ENCODE measurements at regions not wholly inside any gene's neighbourhood (a gene's known extent, or its start where the extent isn't known, plus 50 kb on each side); places are given as distances from the start of the nearest gene placed in this dataset.

GRCh38 chr6:150315626-150316025, 53.2 kb upstream of the IYD start:
- DNase-seq, result no peak
- Mint-ChIP-seq H3K4me3 (ENCODE audit: unreplicated experiment) (no peak overlapping the region), H3K36me3 (ENCODE audit: unreplicated experiment) (peaks cover 8% of the 10 kb centered on the region), H3K27ac (ENCODE audit: unreplicated experiment) (no peak overlapping the region), H3K4me1 (ENCODE audit: low read depth, unreplicated experiment) (peaks cover 9% of the 10 kb centered on the region), H3K27me3 (ENCODE audit: unreplicated experiment) (peaks cover 7% of the 10 kb centered on the region), H3K9me3 (ENCODE audit: unreplicated experiment) (peaks cover 3% of the 10 kb centered on the region)
- no peak for TF ChIP-seq CTCF (IDR thresholded peaks at IDR 0.05; ENCODE audit: partially characterized antibody, unreplicated experiment)

GRCh38 chr6:150316936-150317335, 51.9 kb upstream of the IYD start:
- no peak overlapping the region for H3K27ac Mint-ChIP-seq (ENCODE audit: unreplicated experiment)
- H3K9me3 Mint-ChIP-seq (ENCODE audit: unreplicated experiment), result peaks cover 3% of the 10 kb centered on the region
- no peak for TF ChIP-seq CTCF (IDR thresholded peaks at IDR 0.05; ENCODE audit: partially characterized antibody, unreplicated experiment)

More at GRCh38 chr6:150316936-150317335, 51.9 kb upstream of the IYD start:
- H3K4me3 Mint-ChIP-seq (ENCODE audit: unreplicated experiment), result no peak overlapping the region
- DNase-seq, result no peak
- H3K36me3 Mint-ChIP-seq (ENCODE audit: unreplicated experiment), result peaks cover 3% of the 10 kb centered on the region
- H3K27me3 Mint-ChIP-seq (ENCODE audit: unreplicated experiment), result peaks cover 7% of the 10 kb centered on the region
- peaks cover 9% of the 10 kb centered on the region for H3K4me1 Mint-ChIP-seq (ENCODE audit: low read depth, unreplicated experiment)

All from glutamatergic neuron (in vitro differentiated cells).